Activated T-cell treated with anti-CD3 and anti-CD28 coated beads, Interleukin-2, amount 50 U/mL, for 48 hours (primary cell): ENCODE measurements at regions not wholly inside any gene's neighbourhood (a gene's known extent, or its start where the extent isn't known, plus 50 kb on each side); places are given as distances from the start of the nearest gene placed in this dataset.

Experiments
- DNase-seq, 2 experiments: peaks; one replicate each; pipeline ENCODE4 v3.0.0-alpha.2; 2020

DNA sequence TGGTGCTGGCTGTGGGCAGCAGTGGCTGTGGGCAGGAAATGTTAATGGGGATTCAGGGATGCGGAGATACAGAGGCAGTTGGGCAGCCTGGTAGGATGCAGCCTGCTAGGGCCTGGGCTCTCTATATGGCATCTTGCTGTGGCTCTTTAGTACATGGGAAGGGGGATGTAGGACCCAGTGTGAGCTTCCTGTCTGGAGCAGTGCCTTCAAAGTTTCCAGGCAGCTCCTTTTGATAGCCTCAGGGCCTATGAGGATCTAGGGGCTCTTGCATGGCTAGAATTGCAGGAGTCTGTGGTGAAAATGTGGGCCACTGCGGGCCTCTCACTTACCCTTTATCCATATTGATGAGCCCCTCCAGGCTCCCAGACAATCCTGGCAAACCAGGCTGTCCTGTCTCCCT, 213.2 kb upstream of the SNX19 start:
- no peak for DNase-seq

DNA sequence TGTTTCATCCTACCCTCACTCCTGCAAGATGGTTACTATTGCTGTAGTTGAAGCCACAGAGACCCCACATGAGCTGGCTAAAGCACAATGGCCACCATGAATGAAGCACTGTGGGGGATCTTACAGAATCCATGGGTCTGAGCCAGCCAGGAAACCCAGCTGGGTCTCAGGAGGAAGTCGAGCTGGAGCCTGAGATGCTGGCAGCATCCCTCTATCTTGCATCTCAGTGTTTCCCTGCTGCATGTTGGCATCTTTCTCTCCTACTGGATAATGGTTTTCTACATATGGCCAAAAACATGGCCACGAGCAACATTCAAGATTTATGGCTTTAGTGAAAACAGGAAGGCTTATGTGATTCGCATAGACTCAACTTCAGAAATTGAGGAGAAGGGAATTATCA, 219.3 kb upstream of the SNX19 start:
- DNase-seq, result no peak

DNA sequence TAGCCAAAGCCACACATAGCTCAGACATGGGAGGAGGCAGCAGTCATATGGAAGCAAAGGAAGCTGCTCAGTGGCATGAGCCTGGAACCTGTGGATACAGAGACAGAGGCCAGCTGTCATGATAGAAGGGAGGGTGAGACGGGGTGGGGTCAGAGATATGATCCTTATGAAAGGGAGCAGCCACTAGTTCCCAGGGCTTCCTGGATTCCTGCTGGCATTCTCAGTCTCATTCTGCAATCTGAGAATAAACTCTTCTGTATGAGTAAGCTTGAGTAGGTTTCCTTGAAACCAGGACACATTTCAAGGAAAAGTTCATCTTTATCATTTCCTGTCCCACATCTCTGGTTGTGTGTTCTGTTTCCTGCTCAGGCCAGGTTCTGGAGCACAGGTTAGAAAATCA, 220.2 kb upstream of the SNX19 start:
- no peak for DNase-seq

DNA sequence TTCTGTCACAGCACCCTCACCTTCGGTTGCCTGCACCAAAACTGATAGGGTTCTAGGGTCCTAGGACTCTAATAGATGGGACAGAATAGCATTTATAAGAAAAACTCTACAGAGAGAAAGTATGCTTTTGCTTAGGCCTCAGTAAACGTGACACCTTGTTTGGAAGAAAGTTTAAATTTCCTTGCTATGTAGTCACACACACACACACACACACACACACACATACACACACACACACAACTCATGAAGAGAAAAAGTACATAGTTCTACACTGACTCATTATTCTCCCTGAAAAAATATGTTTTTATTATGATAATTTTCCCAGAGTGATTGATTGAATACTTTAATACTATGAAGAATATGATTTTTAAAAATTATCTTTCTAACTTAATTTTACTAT, 220.8 kb upstream of the SNX19 start:
- DNase-seq, result no peak

DNA sequence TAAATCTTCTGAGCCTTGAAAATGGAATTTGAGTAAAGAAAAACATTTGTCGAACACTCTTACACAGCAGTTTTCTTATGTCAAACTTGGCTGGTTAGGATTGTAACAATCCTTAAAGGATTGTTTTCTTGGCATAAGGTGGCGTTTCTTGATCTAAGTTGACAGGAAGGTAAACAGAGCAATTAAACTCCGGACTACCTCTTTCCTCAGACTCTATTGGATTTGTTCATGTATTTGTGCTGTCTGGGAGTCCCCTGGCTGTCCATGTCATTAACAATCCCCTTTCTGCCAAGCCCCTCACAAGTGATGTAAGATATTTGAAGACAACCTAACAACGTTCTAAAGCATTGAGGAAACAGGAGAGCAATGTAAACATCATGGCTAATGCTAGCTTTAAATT, 222.5 kb upstream of the SNX19 start:
- DNase-seq, result no peak

DNA sequence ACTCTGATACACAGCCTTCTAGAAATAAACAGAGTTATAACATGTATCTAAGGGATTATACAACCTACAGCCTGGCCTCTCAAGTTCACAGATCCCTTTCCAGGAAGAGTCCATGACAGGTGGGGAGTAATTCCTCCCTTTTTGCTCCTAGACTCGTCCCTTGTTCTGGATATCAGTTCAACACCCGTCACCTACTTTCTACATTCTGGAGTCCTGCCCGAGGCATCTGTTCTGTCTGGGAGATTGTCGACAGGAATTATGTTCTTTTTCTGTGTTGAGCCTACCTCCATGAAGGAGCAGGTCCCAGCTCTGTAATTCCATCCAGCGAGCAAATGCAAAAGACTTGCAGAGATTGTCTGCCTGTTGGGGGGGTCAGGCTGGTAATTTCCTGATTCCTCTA, 224.6 kb upstream of the NTM start:
- no peak for DNase-seq

DNA sequence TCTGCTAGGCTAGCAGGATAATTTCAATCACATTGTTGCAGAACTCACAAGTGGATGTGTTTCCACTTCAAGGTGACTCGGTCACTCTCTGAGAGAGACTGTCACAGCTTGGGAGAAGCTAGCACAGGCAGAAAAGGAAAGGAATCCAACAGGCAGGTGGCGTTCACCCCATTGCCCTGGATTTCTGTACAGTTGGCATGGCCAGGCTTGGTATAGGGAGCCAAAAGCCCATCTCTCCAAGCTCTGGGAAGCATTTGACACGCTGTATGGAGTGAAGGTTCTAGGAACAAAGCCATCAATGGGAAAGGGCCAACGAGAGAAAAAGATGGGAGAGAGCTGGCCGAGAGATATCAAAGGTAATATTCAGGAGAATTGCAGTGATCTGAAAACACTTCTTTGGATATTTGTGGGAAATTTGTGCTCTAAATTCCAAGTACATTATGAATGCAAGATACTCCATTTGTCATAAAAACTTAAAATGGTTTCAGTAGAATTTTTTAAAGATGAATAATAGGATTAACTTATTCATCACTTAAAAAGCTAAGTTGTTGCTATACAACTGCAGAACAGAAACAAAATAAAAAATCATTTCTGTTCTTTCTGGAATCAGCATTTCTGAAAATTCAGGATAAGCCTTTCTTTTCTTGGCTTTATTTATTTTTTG, 223.5 kb upstream of the NTM start:
- DNase-seq, result no peak

DNA sequence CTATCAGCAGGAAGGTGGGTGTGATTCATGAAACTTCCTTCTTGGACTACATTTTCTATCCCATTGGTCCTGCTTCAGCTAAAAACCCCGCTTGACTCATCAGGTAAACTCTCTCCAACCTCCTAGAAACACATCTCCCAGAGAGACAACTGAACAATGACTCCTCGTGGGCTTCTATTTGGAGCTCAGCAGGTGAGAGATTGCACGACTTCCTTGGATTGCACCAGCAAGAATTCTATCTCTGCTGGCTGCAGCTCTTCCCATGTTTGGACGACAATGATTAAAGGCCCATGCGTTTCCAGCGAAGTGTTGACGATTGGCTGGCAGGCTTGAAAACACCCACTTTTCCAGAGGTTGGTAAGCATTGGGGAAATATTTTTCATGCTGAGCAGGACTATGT, 216.1 kb upstream of the NTM start:
- DNase-seq, result no peak

DNA sequence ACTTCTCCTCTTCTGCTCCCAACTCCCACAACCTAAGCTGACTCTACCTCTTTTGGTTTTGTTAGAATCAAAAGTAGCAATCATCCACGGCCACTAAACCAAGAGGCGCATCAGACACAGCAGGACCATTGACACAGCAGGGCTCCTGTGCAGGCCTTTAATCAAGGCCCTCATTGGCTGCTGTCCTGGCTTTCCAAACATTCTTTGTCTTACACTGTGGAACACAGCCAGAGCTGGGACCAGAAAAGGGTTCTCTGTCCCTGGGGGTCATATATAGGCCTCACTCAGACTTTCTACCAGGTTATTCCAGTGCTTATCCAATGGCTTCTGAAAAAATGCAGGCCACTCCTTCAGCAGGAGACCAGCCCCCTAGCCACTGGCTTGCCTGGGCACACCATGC, 212.7 kb upstream of the NTM start:
- DNase-seq, result no peak

DNA sequence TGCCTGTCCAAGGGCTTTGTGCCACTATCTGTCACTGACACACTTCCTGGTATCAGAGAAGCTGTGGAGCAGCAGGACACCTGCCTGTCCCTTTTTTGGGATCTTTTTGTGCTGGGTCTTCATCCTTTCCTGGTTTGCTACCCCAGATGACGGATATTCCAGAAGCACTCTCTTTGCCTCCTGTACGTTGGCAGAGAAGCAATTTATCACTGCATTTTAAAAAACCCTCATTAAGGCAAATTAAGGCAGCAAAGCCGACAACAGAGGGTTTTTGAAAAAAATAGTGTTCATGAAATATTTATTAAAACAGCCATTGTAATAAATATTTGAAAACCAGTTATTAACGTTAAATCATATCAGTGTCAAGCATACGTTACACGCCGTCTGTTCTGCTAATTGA, 209.6 kb upstream of the NTM start:
- DNase-seq, result no peak

DNA sequence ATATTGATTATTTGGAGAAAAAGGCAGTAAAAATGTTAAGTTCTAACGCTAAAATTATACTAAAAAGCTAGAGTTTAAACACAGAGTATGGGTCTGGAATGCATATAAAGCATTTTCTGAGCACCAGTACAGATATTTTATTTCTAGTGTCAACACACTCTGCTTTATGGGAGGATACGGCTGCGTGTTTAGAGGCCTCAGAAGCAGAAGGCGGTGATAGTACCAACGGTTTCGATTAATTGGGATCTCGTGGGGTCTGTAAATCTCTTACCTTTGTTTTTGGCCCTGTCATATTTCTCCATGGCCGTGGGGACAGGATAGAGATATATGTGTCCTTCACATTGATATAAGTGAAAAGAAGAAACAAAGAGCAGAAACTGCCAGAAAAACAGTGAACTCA, 206.8 kb upstream of the NTM start:
- DNase-seq, result no peak

DNA sequence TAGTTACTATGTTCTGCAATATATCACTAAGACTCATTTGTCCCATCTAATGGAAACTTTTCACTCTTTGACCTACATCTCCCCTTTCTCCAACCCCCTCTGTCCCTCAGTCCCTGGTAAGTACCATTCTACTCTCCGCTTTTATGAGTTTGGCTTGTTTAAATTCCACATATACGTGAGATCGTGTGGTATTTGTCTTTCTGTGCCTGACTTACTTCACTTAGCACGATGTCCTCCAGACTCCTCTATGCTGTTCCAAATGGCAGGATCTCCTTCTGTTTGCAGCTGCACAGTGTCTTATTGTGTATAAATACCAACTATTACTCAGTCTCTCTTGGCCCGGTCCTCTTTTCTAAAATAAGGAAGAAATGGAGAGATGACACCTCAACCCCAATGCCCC, 205.4 kb upstream of the NTM start:
- DNase-seq, result no peak

DNA sequence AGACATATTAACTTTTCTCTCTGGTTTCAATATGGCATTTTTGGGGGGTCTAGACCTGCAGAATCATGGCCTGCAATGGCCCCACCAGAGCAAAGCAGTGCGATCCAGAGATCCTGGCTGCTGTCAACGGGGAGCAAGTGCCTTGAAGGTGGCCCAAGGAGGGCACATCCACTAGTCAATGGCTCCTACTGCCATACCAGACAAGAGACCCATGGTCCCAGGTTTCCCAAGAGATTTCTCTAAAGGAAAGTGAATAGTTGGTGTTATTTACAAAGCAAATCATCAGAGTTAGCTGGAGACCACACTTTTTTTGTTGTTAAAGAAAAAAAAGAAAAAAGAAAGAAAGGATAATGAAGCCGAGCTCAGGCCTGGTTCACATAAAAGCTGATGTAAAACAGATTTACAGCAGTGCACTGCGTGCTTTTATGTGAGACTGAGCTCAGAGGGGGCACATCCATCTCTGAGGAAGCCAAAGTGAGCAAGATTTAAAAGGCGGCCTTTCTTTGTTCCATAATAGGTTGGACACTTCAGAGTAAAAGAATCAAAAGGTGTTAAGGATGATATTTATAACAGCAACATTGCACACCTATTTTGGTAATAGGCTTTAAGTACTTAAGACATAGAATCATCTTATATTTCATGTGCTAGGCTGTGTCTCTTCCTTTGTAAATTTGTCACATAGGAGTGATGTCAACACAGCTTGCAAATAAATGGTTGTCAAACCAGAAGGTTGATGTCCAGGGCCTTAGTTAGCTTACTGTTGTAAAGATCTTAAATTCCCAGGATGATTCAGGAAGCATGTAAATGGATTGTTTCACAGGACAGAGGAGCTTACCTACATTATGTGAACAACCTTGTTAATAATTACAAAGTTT, 201.3 kb upstream of the NTM start:
- DNase-seq, result no peak

DNA sequence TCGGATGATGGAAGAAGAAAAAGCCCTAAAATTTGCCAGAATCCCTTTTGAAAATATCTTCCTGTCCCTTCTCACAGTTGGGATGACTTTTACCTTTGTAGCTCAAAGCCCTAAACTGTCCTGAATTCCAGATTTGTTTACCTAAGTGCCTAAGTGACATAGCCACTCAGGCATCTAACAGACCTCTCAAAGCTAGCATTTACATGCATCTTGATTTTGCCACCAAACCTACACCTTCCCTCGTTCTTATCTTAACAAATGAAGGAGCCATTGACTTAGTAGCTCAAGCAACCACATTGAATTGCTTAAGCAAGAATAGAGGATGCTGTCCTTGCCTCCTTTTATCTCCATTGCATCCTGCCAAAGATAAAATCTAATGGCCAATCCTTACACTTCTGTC, 198.4 kb upstream of the NTM start:
- no peak for DNase-seq

DNA sequence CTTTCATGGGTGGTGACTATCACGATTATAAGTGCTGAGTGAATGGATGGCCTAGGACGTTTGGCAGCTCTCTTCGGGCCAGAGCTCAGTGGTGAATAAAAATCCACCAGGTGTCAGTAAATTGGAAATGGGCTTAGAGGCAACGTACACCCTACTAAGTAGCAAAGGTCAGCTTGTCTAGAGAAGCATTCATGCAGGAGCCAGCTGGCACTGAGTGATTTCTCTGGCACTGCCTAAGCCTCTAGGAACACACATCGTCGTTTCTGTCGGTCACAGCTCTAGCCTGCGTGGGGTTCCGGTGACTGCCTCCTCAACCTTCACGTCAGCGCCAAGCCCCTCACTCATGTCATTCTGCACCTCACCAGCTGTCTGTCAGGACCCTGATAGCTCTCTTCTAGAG, 192.4 kb upstream of the NTM start:
- no peak for DNase-seq

DNA sequence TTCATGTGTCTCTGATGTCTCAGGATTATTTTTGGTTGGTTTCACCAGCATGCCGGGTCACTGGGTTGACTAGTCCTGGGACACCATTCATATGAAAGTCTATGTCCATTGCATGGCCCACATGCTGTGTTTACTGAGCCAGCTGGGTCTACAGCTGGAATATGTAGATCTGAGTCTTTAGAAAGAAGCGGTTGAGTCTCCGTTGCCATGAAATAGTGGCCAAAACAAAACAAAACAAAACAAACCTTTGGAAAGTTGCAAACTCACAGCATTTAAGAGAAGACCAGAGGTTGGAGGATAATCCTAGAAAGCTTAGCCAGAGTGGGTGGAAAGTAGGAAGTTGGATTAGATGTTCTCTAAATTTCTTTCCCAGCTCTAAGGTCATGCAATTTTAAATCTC, 191.8 kb upstream of the NTM start:
- DNase-seq, result no peak

DNA sequence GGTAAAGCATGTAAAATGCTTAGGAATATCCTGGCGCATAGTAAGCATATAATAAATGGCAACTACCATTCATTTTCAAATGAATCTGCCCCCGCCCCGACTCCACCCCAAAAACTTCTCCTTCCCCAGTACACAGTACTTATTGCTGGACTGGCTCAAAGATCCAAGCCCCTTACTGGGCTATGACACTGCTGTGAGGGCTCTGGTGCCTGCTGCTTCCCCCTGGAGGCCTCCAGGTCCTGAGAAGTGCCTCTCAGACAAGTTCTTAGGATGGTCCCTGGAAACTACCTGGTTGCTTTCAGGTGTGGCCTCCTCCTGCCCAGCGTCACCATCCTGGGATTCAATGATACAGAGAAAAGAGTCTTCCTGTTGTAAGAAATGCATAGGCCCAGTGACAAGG, 190.6 kb upstream of the NTM start:
- DNase-seq, result no peak

DNA sequence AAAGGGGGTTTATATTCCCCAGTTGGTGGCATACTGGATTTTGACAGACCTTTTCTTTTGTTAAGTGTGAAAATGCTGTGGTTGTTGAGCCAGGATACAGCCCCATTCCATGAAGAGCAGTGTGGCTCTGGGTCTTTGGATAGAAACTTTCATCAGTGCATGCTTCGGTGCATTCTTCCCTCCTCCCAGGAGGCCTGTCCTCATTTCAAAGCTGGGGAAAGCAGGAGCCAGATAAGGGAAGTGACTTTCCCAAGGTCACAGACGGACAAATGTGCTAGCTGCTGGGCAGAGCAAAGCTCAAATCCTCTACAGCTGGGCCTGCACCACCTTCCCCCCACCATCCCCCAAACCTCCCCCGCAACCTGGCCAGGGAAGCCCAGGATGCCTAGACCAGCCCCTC, 184.5 kb upstream of the NTM start:
- DNase-seq, result no peak

DNA sequence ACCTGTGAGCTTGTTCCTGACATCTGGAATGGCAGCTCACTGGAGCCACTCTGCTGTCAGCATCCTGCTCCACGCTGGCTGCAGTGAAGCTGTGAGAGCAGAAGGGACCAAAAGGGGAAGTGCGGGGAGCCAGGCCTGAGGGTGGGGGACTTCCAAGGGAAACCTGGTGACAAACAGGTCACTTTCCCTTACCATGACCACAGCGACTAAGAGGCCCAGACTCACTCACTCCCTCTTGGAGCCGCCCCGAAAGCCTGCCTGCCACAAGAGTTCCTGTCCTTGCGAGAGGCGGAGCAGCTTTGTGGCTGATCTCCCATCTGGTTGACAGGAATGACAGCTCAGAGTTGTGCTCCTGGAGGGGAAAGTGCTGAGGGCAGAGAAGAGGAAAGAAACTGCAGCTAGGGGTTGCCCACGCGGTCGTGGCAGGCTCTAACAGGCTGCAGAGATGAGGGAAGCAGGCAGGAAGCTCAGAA, 183.8 kb upstream of the NTM start:
- peak in 1 of 2 experiments; percentile 15 for DNase-seq

DNA sequence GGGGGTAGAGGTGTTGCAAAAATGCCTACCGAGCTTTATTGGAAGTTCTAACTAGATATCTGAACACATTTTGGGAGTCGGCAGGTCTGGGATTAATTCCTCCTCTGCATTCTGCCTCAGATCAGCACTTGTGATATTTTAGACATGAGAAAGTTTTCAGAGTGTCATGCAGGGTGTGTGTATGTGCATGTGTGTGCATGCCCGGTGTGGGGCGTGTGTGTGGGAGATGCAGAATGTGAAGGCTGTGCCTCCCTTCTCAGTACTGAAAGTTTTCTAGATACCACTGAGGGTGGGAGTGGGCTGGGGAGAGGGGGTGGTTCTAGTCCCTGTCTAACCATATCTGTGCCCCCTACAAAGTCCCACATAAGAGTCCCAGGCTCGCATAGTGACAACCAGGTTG, 180.0 kb upstream of the NTM start:
- DNase-seq, result no peak

DNA sequence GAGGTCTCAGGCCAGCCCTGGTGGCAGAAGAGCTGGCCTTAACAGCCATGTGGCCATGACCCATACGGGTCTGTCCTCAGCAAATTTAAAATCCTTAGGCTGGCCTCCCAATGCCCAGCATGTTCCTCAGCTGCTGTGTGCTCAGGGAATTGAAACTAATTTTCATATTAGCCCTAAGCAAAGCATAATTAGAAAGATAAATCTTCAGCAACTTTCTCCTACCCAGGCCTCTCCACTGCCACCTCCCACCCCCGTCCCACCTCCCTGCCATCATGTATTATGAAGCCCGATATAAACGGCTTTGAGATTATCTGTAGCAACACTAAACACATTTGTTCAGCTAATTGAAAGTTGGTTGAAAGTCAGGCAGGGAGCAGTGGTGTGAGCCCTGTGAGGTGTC, 178.8 kb upstream of the NTM start:
- no peak for DNase-seq

DNA sequence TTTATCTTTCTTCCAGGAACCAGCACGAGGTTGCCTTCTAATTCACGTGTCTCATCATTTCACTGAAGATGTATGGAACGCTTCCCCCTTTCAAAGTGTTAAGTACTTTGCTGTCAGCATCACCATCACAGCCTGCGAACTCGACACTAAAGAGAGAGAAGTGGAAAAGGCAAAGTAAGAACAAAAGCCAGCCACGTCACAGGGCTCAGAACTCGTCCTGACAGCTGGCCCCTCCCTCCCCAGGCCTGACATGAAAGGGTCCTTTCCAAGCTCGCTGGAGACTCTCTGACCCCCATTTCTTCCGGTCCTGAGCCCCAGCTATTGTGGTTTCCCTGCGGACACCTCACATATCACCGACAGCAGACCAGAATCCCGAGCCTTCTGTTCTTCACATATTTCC, 177.8 kb upstream of the NTM start:
- no peak for DNase-seq

DNA sequence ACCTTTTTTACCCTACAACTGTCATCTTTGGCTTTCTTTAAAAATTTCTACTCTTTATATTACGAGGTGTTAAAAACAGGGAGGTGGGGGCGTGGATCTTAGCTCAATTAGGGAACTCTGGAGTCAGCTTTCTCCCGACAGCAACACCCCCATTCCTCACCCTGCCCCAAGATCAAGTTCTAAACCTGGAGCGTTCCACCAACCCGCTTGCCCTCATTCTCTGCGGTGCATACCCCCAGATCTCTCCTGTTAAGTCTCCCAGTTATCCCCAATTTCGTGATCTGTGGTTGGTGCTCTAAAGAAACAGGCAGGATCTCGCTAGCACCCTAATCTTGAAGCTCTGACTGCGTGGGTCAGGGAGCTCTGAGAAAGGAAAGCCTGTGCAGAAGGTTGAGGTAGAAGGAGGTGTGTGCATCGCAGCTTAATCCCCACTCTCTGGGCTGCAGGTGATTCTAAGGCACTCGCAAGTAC, 177.3 kb upstream of the NTM start:
- no peak for DNase-seq

DNA sequence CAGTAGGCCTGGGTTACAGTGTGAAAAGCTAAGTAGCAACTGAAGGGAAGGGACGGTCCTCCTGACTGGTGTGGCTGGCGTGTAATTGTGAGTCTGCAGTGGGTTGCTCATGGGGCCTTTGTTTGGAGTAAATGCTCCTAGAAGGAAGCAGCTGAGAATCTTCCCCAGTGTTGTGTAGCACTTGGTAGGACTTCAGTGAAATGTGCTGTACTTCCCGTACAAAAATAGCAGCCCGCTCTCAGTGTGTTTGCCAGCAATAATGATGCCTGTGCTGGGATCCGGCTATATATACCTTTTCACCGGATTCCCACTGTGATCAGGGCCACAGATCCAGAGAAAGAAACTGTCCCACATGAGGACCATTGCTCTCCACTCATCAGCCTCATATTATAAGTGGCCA, 175.7 kb upstream of the NTM start:
- no peak for DNase-seq
